ENCODE measurements at regions not wholly inside any gene's neighbourhood (a gene's known extent, or its start where the extent isn't known, plus 50 kb on each side); places are given as distances from the start of the nearest gene placed in this dataset.
"Not testable (repeated sequence)": the region's sequence is repeated elsewhere in the genome, so short reads cannot be mapped to it uniquely, and the experiment has no call there.

DNA sequence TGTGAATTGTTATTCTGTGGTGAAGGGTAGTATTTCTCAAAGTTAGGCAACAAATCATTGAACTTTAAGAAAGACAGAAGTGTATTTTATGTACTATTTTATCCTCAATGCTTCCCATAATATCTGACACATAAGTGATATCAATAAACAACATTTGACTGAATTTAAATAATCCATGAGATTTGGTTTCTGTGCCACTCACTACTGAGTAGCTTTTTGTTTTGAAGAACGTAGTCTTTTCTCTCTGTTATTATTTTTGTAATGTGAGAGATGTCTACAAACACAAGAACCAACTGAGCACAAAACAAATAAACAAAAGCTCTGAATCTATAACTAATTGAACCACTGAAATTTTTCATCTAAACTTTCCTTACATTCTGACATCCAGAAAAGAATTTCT lies 401.2 kb downstream of the CHL1 start:
- TF ChIP-seq, protein P1, sequence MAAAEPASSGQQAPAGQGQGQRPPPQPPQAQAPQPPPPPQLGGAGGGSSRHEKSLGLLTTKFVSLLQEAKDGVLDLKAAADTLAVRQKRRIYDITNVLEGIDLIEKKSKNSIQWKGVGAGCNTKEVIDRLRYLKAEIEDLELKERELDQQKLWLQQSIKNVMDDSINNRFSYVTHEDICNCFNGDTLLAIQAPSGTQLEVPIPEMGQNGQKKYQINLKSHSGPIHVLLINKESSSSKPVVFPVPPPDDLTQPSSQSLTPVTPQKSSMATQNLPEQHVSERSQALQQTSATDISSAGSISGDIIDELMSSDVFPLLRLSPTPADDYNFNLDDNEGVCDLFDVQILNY (CRISPR knock-in tag; IDR thresholded peaks at IDR 0.05) = not testable (repeated sequence)
- TF ChIP-seq, protein P2, sequence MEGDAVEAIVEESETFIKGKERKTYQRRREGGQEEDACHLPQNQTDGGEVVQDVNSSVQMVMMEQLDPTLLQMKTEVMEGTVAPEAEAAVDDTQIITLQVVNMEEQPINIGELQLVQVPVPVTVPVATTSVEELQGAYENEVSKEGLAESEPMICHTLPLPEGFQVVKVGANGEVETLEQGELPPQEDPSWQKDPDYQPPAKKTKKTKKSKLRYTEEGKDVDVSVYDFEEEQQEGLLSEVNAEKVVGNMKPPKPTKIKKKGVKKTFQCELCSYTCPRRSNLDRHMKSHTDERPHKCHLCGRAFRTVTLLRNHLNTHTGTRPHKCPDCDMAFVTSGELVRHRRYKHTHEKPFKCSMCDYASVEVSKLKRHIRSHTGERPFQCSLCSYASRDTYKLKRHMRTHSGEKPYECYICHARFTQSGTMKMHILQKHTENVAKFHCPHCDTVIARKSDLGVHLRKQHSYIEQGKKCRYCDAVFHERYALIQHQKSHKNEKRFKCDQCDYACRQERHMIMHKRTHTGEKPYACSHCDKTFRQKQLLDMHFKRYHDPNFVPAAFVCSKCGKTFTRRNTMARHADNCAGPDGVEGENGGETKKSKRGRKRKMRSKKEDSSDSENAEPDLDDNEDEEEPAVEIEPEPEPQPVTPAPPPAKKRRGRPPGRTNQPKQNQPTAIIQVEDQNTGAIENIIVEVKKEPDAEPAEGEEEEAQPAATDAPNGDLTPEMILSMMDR (IDR thresholded peaks at IDR 0.05) = not testable (repeated sequence)
- TF ChIP-seq ESRRA (CRISPR knock-in tag; IDR thresholded peaks at IDR 0.05; ENCODE audit: borderline replicate concordance); MXD4 (CRISPR knock-in tag; IDR thresholded peaks at IDR 0.05; ENCODE audit: borderline replicate concordance); CREM (CRISPR knock-in tag; IDR thresholded peaks at IDR 0.05); NFYB (CRISPR knock-in tag; conservative IDR thresholded peaks at IDR 0.05; ENCODE audit: low read depth); CREB1 (CRISPR knock-in tag; IDR thresholded peaks at IDR 0.05); TCF7 (CRISPR knock-in tag; IDR thresholded peaks at IDR 0.05; ENCODE audit: low read depth); NFE2L1 (CRISPR knock-in tag; IDR thresholded peaks at IDR 0.05): not testable (repeated sequence)

All from WTC11 (cell line).